ENCODE measurements at regions not wholly inside any gene's neighbourhood (a gene's known extent, or its start where the extent isn't known, plus 50 kb on each side); places are given as distances from the start of the nearest gene placed in this dataset.
A peak's percentile ranks its signal among the peaks of the same experiment; 100 is the strongest.

DNA sequence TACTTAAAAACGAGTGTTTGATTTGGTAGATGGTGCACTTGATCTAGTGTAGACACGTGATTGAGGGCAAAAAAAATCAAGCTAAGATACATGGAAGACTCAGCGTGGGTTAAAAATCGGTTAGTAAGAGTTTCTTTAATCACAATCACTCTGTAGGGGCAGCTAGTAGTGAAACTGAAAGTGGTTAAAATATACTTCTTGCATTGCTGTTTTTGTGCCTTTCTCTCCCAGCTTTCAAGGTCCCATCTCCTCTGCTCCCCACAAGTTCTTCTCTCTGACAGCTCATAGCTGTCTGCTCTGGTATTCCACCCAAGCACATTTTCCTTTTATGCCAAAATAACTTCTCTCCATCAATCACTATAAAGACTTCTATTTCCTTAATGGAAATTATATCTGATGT is 1089.7 kb downstream of the EFNB2 start:
- Histone ChIP-seq H3K27ac (ENCODE audit: low read length) (no peak overlapping the region), H3K27me3 (replicated peaks in 1 of 2; ENCODE audit: control insufficient read depth in 2 of 2, extremely low read depth in 1 of 2, insufficient read depth in 2 of 2, low read length in 1 of 2) (no peaks in the 10 kb centered on the region), H3K9me3 (no peaks in the 10 kb centered on the region), H3K4me3 (ENCODE audit: control insufficient read depth in 1 of 2, extremely low read depth in 1 of 2, low read length in 1 of 2) (no peak overlapping the region), H3K4me1 (ENCODE audit: control insufficient read depth in 1 of 2, extremely low read depth in 1 of 2, insufficient read depth in 2 of 2, low read length in 2 of 2) (no peaks in the 10 kb centered on the region), H3K36me3 (ENCODE audit: control insufficient read depth in 2 of 2, extremely low read depth in 1 of 2, insufficient read depth in 1 of 2, low read length in 1 of 2) (no peaks in the 10 kb centered on the region)
- Mint-ChIP-seq H3K27me3 (no peaks in the 10 kb centered on the region), H3K4me3 (peak overlapping the region in 2 of 3 donors; percentile 26 to 41), H3K27ac (peak overlapping the region; percentile 29 to 30), H3K36me3 (no peaks in the 10 kb centered on the region), H3K9me3 (no peaks in the 10 kb centered on the region), H3K4me1 (peaks cover 0 to 9% (median 4%) of the 10 kb centered on the region in 3 donors)
- ATAC-seq (replicated peaks in 1 of 4), result no peak
- POLR2A ChIA-PET, result no interaction called here
- CTCF ChIA-PET, result interaction anchor here in 1 of 2 donors (0.5 kb wide), 1 partner anchor 70 kb away, joined by 3 read pairs; no protein-coding TSS in a partner anchor
- WGBS (ENCODE audit: insufficient coverage), result no CpG with 5 or more reads among the region's 4 CpGs
- DNase-seq, result no peak

DNA sequence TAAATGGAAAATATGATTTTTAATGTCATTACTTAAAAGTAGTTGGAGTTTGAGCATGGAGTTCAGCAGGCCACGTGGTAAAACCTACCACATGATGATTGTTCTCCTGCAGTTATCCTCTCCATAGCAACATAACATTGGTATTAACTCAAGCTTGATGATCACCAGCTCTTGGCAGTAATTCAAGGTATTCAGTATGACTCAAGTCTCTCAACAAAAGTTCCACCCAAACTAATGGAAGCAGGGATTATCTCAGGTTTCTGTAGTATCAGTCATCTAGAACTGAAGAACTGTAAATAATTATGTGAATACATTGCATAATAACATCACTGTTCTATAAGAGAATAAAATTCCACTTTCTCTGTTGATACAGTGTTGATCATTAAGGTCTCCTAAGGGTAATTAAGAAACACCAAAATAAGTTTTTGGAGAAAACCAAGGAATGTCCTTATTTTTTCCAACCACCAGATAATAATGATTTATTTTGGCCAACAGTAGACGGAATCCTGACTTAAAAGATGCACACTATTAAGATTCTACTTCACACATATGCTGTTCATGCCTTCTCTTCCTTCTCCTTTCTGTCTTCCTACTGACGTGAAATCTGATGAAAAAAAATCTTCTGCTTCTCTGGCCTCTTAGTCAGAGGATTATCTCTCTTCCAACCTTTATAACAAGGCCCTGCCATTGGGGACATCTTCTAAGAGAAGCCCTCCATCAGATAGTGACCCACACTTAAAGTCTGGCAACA is 1092.3 kb downstream of the EFNB2 start:
- Mint-ChIP-seq H3K36me3 (no peaks in the 10 kb centered on the region), H3K27ac (no peak overlapping the region), H3K4me1 (peaks cover 0 to 9% (median 4%) of the 10 kb centered on the region in 3 donors), H3K27me3 (no peaks in the 10 kb centered on the region), H3K4me3 (no peak overlapping the region), H3K9me3 (no peaks in the 10 kb centered on the region)
- no peaks in the 10 kb centered on the region for H3K27me3 ChIP-seq (replicated peaks in 1 of 2; ENCODE audit: control insufficient read depth in 2 of 2, extremely low read depth in 1 of 2, insufficient read depth in 2 of 2, low read length in 1 of 2)
- ATAC-seq (replicated peaks in 1 of 4), result no peak
- DNase-seq, result no peak
- H3K36me3 ChIP-seq (ENCODE audit: control insufficient read depth in 2 of 2, extremely low read depth in 1 of 2, insufficient read depth in 1 of 2, low read length in 1 of 2), result no peaks in the 10 kb centered on the region
- no peak overlapping the region for H3K4me3 ChIP-seq (ENCODE audit: control insufficient read depth in 1 of 2, extremely low read depth in 1 of 2, low read length in 1 of 2)
- CTCF ChIA-PET, result no interaction called here
- 58% methylated on average over 2 of the region's 3 CpGs for WGBS (ENCODE audit: insufficient coverage)
- POLR2A ChIA-PET, result no interaction called here
- H3K4me1 ChIP-seq (ENCODE audit: control insufficient read depth in 1 of 2, extremely low read depth in 1 of 2, insufficient read depth in 2 of 2, low read length in 2 of 2), result no peaks in the 10 kb centered on the region
- no peak overlapping the region for H3K27ac ChIP-seq (ENCODE audit: low read length)
- H3K9me3 ChIP-seq, result no peaks in the 10 kb centered on the region

DNA sequence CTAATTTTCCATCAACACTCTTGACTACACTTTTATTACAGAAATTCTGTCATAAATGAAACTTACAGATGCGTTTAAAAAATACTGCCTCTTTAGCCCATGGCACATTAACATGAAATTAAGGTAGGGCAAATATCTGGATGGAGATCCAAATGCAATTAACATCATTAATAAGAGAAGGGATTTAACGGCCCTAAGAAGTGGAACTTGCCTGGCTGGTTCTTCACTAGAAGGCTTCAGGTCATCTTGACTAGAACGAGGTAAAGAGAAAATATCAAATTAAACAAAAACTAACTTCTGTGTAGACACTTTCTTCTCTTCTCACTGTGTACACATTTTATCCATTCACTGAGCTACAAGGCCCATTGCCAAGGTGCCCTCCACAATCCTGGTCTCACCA is 1093.4 kb downstream of the EFNB2 start:
- ATAC-seq (replicated peaks in 1 of 4) (no peak), DNase-seq (no peak)
- CTCF ChIA-PET, result no interaction called here
- no peak overlapping the region for H3K27ac ChIP-seq (ENCODE audit: low read length)
- H3K9me3 ChIP-seq, result no peaks in the 10 kb centered on the region
- Mint-ChIP-seq H3K4me3 (no peak overlapping the region), H3K27ac (no peak overlapping the region), H3K27me3 (no peaks in the 10 kb centered on the region), H3K9me3 (no peaks in the 10 kb centered on the region), H3K36me3 (no peaks in the 10 kb centered on the region), H3K4me1 (peaks cover 0 to 9% (median 4%) of the 10 kb centered on the region in 3 donors)
- H3K4me1 ChIP-seq (ENCODE audit: control insufficient read depth in 1 of 2, extremely low read depth in 1 of 2, insufficient read depth in 2 of 2, low read length in 2 of 2), result no peaks in the 10 kb centered on the region
- no peaks in the 10 kb centered on the region for H3K36me3 ChIP-seq (ENCODE audit: control insufficient read depth in 2 of 2, extremely low read depth in 1 of 2, insufficient read depth in 1 of 2, low read length in 1 of 2)
- POLR2A ChIA-PET, result no interaction called here
- H3K27me3 ChIP-seq (replicated peaks in 1 of 2; ENCODE audit: control insufficient read depth in 2 of 2, extremely low read depth in 1 of 2, insufficient read depth in 2 of 2, low read length in 1 of 2), result no peaks in the 10 kb centered on the region
- WGBS (ENCODE audit: insufficient coverage), result no CpG with 5 or more reads among the region's 3 CpGs
- no peak overlapping the region for H3K4me3 ChIP-seq (ENCODE audit: control insufficient read depth in 1 of 2, extremely low read depth in 1 of 2, low read length in 1 of 2)

GRCh38 chr13:105441051-105441750 is 1094.3 kb downstream of the EFNB2 start:
- no CpG with 5 or more reads among the region's 9 CpGs for WGBS (ENCODE audit: insufficient coverage)
- ChIA-PET CTCF (no interaction called here), POLR2A (no interaction called here)
- ATAC-seq (replicated peaks in 1 of 4) (no peak), DNase-seq (no peak)
- Histone ChIP-seq H3K27ac (ENCODE audit: low read length) (no peak overlapping the region), H3K36me3 (ENCODE audit: control insufficient read depth in 2 of 2, extremely low read depth in 1 of 2, insufficient read depth in 1 of 2, low read length in 1 of 2) (no peaks in the 10 kb centered on the region), H3K4me1 (ENCODE audit: control insufficient read depth in 1 of 2, extremely low read depth in 1 of 2, insufficient read depth in 2 of 2, low read length in 2 of 2) (no peaks in the 10 kb centered on the region), H3K9me3 (no peaks in the 10 kb centered on the region), H3K4me3 (ENCODE audit: control insufficient read depth in 1 of 2, extremely low read depth in 1 of 2, low read length in 1 of 2) (no peak overlapping the region), H3K27me3 (replicated peaks in 1 of 2; ENCODE audit: control insufficient read depth in 2 of 2, extremely low read depth in 1 of 2, insufficient read depth in 2 of 2, low read length in 1 of 2) (no peaks in the 10 kb centered on the region)
- no peaks in the 10 kb centered on the region for H3K27me3 Mint-ChIP-seq
- H3K36me3 Mint-ChIP-seq, result no peaks in the 10 kb centered on the region
- no peaks in the 10 kb centered on the region for H3K9me3 Mint-ChIP-seq
- H3K4me1 Mint-ChIP-seq, result peaks cover 0 to 7% (median 4%) of the 10 kb centered on the region in 3 donors
- no peak overlapping the region for H3K4me3 Mint-ChIP-seq
- no peak overlapping the region for H3K27ac Mint-ChIP-seq

DNA sequence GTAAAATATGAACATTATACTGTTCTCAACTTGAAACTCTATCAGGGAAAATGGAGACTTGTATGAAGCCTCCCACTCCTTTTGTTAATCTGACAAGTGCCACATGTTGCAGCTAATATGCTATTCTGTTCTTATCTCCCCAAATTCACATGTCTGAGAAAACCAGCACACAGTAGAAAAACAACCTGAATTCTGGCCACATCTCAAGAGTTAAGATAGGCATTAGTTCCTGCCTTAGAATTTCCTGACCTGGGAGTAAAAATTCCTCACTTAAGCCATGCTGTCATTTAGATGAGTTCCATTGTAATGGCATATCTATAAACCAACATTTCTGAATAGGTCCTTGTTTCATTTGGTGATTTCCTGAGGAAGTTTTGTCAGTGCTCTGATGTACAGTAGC is 1098.5 kb downstream of the EFNB2 start:
- H3K27ac Mint-ChIP-seq, result no peak overlapping the region
- no peaks in the 10 kb centered on the region for H3K36me3 ChIP-seq (ENCODE audit: control insufficient read depth in 2 of 2, extremely low read depth in 1 of 2, insufficient read depth in 1 of 2, low read length in 1 of 2)
- no peaks in the 10 kb centered on the region for H3K4me1 ChIP-seq (ENCODE audit: control insufficient read depth in 1 of 2, extremely low read depth in 1 of 2, insufficient read depth in 2 of 2, low read length in 2 of 2)
- H3K27me3 ChIP-seq (replicated peaks in 1 of 2; ENCODE audit: control insufficient read depth in 2 of 2, extremely low read depth in 1 of 2, insufficient read depth in 2 of 2, low read length in 1 of 2), result no peaks in the 10 kb centered on the region
- POLR2A ChIA-PET, result interaction anchor here in 1 of 2 donors (0.6 kb wide), 1 partner anchor 13 kb away, joined by 3 read pairs; no protein-coding TSS in a partner anchor
- H3K4me3 ChIP-seq (ENCODE audit: control insufficient read depth in 1 of 2, extremely low read depth in 1 of 2, low read length in 1 of 2), result no peak overlapping the region
- CTCF ChIA-PET, result interaction anchor here in 1 of 2 donors (0.6 kb wide), 1 partner anchor 1681 kb away, joined by 3 read pairs; no protein-coding TSS in a partner anchor
- no peaks in the 10 kb centered on the region for H3K27me3 Mint-ChIP-seq
- DNase-seq (no peak), ATAC-seq (replicated peaks in 1 of 4) (no peak)
- no peaks in the 10 kb centered on the region for H3K4me1 Mint-ChIP-seq
- no peaks in the 10 kb centered on the region for H3K9me3 Mint-ChIP-seq
- H3K4me3 Mint-ChIP-seq, result no peak overlapping the region
- H3K27ac ChIP-seq (ENCODE audit: low read length), result no peak overlapping the region
- no peaks in the 10 kb centered on the region for H3K9me3 ChIP-seq
- no peaks in the 10 kb centered on the region for H3K36me3 Mint-ChIP-seq

DNA sequence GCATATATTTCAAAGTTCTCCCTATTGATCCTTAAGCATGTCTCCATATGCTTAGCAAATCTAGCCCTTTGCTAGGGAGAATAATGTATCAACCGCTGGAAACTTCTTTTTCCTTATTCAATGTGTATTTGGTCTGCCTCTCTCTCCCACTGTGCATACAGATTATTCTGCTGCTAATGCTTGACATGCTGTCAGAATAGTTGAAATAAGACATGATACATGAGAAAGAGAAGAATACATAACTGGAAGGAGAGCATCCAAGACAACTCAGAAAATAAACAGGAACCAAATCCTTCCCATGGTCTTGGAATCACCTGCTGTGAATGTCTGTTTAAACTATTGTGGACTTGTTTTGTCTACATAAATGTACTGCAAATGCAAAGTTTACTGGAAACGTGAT is 1103.0 kb downstream of the EFNB2 start:
- H3K27ac Mint-ChIP-seq, result no peak overlapping the region
- ChIA-PET CTCF (no interaction called here), POLR2A (no interaction called here)
- no peaks in the 10 kb centered on the region for H3K4me1 Mint-ChIP-seq
- Histone ChIP-seq H3K9me3 (no peaks in the 10 kb centered on the region), H3K27me3 (replicated peaks in 1 of 2; ENCODE audit: control insufficient read depth in 2 of 2, extremely low read depth in 1 of 2, insufficient read depth in 2 of 2, low read length in 1 of 2) (no peaks in the 10 kb centered on the region), H3K4me1 (ENCODE audit: control insufficient read depth in 1 of 2, extremely low read depth in 1 of 2, insufficient read depth in 2 of 2, low read length in 2 of 2) (no peaks in the 10 kb centered on the region), H3K27ac (ENCODE audit: low read length) (no peak overlapping the region), H3K36me3 (ENCODE audit: control insufficient read depth in 2 of 2, extremely low read depth in 1 of 2, insufficient read depth in 1 of 2, low read length in 1 of 2) (no peaks in the 10 kb centered on the region), H3K4me3 (ENCODE audit: control insufficient read depth in 1 of 2, extremely low read depth in 1 of 2, low read length in 1 of 2) (no peak overlapping the region)
- no CpG with 5 or more reads among the region's 2 CpGs for WGBS (ENCODE audit: insufficient coverage)
- H3K27me3 Mint-ChIP-seq, result no peaks in the 10 kb centered on the region
- ATAC-seq (replicated peaks in 1 of 4), result no peak
- H3K9me3 Mint-ChIP-seq, result no peaks in the 10 kb centered on the region
- DNase-seq, result no peak
- no peak overlapping the region for H3K4me3 Mint-ChIP-seq
- no peaks in the 10 kb centered on the region for H3K36me3 Mint-ChIP-seq
